Panc1 (cell line): ENCODE measurements at regions not wholly inside any gene's neighbourhood (a gene's known extent, or its start where the extent isn't known, plus 50 kb on each side); places are given as distances from the start of the nearest gene placed in this dataset.

Source experiments
- CTCF ChIP-seq: fragments of 450-650 bp; IDR thresholded peaks from 2 replicates; pipeline ENCODE4 v1.5.1; 2017; ENCODE audit warnings: mild to moderate bottlenecking
- POLR2AphosphoS5 ChIP-seq: IDR thresholded peaks from 2 replicates; pipeline ENCODE4 v1.6.1; 2012; ENCODE audit warnings: mild to moderate bottlenecking, low read depth, low read length, moderate library complexity
- SIN3A ChIP-seq: IDR thresholded peaks from 2 replicates; pipeline ENCODE4 v1.6.1; 2012; ENCODE audit warnings: low read depth, mild to moderate bottlenecking, low read length, moderate library complexity, borderline replicate concordance; ENCODE audit not compliant: insufficient read depth
- TCF7L2 ChIP-seq: IDR thresholded peaks from 2 replicates; pipeline ENCODE4 v1.6.1; 2011; ENCODE audit warnings: mild to moderate bottlenecking, low read depth, low read length, inconsistent platforms

- TF ChIP-seq POLR2AphosphoS5 = no peak
- TF ChIP-seq CTCF = no peak
- no peak for TF ChIP-seq TCF7L2
- TF ChIP-seq SIN3A = no peak
These were observed 156.5 kb downstream of the SP3 start for GRCh38 chr2:173808718-173809117.
